ENCODE measurements at regions not wholly inside any gene's neighbourhood (a gene's known extent, or its start where the extent isn't known, plus 50 kb on each side); places are given as distances from the start of the nearest gene placed in this dataset.

DNA sequence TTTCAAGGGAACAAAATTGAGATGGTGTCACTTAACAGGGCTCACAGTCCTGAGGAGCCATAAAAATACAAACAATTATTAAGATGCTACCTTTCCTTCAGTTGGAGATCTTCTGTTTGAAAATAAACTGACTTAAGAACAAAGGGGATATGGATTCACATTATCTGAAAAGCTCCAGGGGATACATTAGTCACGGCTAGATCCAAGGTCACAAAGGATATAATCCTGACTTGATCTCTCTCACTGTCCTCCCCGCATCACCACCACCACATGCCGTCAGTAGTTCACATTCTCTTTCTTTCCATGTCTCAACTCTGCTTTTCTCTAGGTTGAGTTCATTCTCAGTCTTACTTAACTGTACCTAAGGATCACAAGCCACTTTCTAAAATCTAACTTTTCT lies 530.4 kb upstream of the MARCKS start:
- no peaks in the 10 kb centered on the region for H3K4me1 Mint-ChIP-seq (ENCODE audit: low read depth)
- no peaks in the 10 kb centered on the region for H3K27me3 Mint-ChIP-seq
- H3K9me3 Mint-ChIP-seq = no peaks in the 10 kb centered on the region
- no peak for DNase-seq
- H3K36me3 Mint-ChIP-seq (ENCODE audit: low read depth) = no peaks in the 10 kb centered on the region
- H3K4me3 Mint-ChIP-seq = no peak overlapping the region
- no peak overlapping the region for H3K27ac Mint-ChIP-seq

DNA sequence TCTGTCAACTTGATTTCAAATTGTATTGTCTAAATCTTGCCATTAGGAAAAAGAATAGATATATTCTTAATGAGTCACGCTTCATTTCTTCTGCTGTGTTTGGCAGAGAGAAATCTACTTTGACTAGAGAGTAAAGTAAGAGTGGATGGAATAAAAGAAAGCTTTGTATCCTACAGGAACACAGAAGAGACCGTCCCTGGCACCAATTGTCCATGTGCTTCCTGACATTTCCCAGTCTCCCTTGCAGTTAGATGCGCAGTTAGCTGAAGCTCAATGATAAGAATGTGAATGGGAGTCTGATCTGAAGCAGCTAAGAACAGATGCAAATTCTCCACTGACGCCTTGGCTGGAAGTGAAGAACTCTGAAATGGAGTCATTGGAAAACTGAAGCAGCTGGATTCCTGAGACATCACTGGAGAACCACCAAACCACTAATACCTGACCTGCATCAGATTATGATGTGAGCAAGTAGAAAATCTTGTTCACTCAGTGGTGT lies 528.2 kb upstream of the MARCKS start:
- Mint-ChIP-seq H3K4me1 (ENCODE audit: low read depth) (no peaks in the 10 kb centered on the region), H3K27me3 (no peaks in the 10 kb centered on the region), H3K4me3 (no peak overlapping the region), H3K9me3 (no peaks in the 10 kb centered on the region), H3K36me3 (ENCODE audit: low read depth) (no peaks in the 10 kb centered on the region), H3K27ac (no peak overlapping the region)
- no peak for DNase-seq

GRCh38 chr6:113329942-113330635 lies 527.1 kb upstream of the MARCKS start:
- H3K4me1 Mint-ChIP-seq (ENCODE audit: low read depth) = no peaks in the 10 kb centered on the region
- H3K9me3 Mint-ChIP-seq = no peaks in the 10 kb centered on the region
- H3K27me3 Mint-ChIP-seq = no peaks in the 10 kb centered on the region
- H3K27ac Mint-ChIP-seq = no peak overlapping the region
- no peak overlapping the region for H3K4me3 Mint-ChIP-seq
- no peak for DNase-seq
- H3K36me3 Mint-ChIP-seq (ENCODE audit: low read depth) = no peaks in the 10 kb centered on the region

DNA sequence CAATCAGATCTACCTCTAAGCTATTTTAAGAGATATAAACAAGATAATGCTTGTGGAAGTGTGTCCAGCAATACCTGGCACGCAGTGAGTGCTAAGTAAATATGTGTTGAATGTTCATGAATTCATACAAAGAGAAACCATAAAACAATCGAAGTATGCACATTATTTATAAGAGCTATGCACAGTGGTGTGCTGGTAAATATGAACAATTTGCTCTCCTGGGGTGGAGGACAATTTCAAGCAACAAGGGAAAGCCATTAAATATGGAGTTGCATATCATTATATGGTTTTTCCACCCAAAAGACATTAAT lies 526.6 kb upstream of the MARCKS start:
- Mint-ChIP-seq H3K4me1 (ENCODE audit: low read depth) (no peaks in the 10 kb centered on the region), H3K9me3 (no peaks in the 10 kb centered on the region), H3K27me3 (no peaks in the 10 kb centered on the region), H3K36me3 (ENCODE audit: low read depth) (no peaks in the 10 kb centered on the region), H3K4me3 (no peak overlapping the region), H3K27ac (no peak overlapping the region)
- no peak for DNase-seq

- no peaks in the 10 kb centered on the region for H3K4me1 Mint-ChIP-seq (ENCODE audit: low read depth)
- DNase-seq = no peak
- no peak overlapping the region for H3K27ac Mint-ChIP-seq
- H3K36me3 Mint-ChIP-seq (ENCODE audit: low read depth) = no peaks in the 10 kb centered on the region
- no peaks in the 10 kb centered on the region for H3K9me3 Mint-ChIP-seq
- no peaks in the 10 kb centered on the region for H3K27me3 Mint-ChIP-seq
- H3K4me3 Mint-ChIP-seq = no peak overlapping the region
Observed at GRCh38 chr6:113331021-113331420, 526.1 kb upstream of the MARCKS start.

DNA sequence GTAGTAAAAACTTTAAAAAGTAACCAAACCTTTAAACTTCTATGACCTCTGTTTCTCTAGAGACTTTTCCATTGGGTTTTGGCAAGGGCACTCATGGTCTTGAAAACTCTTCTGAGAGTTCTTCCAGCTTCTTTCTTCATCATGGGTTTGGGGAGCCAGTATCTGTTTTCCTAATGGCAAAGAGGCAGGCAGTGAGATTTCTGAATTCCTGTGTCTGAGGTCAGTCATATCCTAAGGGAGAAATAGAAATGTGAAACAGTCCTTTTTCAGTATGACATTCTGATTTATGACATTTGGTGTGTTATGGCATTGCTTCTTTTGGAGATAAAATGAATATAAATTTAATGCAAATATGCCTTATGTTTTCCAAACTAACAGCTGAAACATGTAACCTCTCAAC lies 518.5 kb upstream of the MARCKS start:
- no peaks in the 10 kb centered on the region for H3K27me3 Mint-ChIP-seq
- H3K27ac Mint-ChIP-seq = no peak overlapping the region
- no peaks in the 10 kb centered on the region for H3K4me1 Mint-ChIP-seq (ENCODE audit: low read depth)
- no peaks in the 10 kb centered on the region for H3K36me3 Mint-ChIP-seq (ENCODE audit: low read depth)
- no peak for DNase-seq
- no peaks in the 10 kb centered on the region for H3K9me3 Mint-ChIP-seq
- H3K4me3 Mint-ChIP-seq = no peak overlapping the region

GRCh38 chr6:113339209-113339608 lies 517.9 kb upstream of the MARCKS start:
- no peak for DNase-seq
- Mint-ChIP-seq H3K4me3 (no peak overlapping the region), H3K27me3 (no peaks in the 10 kb centered on the region), H3K4me1 (ENCODE audit: low read depth) (no peaks in the 10 kb centered on the region), H3K9me3 (no peaks in the 10 kb centered on the region), H3K36me3 (ENCODE audit: low read depth) (no peaks in the 10 kb centered on the region), H3K27ac (no peak overlapping the region)

DNA sequence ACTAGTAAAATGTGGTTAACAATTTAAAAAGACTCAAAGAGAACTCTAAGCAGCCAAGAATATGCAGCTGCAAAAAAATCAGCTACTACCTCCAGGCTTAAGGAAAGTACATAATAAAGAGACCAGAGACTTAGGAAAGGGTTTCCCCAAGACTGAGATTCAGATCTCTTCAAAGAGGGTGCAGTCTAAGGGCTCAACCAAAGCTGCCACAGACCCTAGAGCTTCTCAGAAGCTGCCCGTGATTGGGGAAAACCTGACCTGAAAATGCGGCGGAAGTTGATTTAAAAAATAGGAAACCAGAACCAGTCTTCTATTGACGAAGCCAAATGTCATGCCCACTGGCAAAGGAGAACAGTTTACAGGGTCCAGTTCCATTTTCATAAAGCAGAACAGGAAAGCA lies 516.8 kb upstream of the MARCKS start:
- Mint-ChIP-seq H3K36me3 (ENCODE audit: low read depth) (no peaks in the 10 kb centered on the region), H3K27ac (no peak overlapping the region), H3K4me3 (no peak overlapping the region)

GRCh38 chr6:113343940-113344339 lies 513.2 kb upstream of the MARCKS start:
- Mint-ChIP-seq H3K4me3 (no peak overlapping the region), H3K36me3 (ENCODE audit: low read depth) (no peaks in the 10 kb centered on the region), H3K27ac (no peak overlapping the region), H3K4me1 (ENCODE audit: low read depth) (no peaks in the 10 kb centered on the region), H3K9me3 (no peaks in the 10 kb centered on the region), H3K27me3 (no peaks in the 10 kb centered on the region)
- no peak for DNase-seq

More for the DNA sequence above, 516.8 kb upstream of the MARCKS start:
- H3K27me3 Mint-ChIP-seq = no peaks in the 10 kb centered on the region
- no peaks in the 10 kb centered on the region for H3K4me1 Mint-ChIP-seq (ENCODE audit: low read depth)
- no peak for DNase-seq
- no peaks in the 10 kb centered on the region for H3K9me3 Mint-ChIP-seq

- Mint-ChIP-seq H3K36me3 (ENCODE audit: low read depth) (no peaks in the 10 kb centered on the region), H3K4me3 (no peak overlapping the region), H3K4me1 (ENCODE audit: low read depth) (no peaks in the 10 kb centered on the region), H3K9me3 (no peaks in the 10 kb centered on the region), H3K27ac (no peak overlapping the region), H3K27me3 (peaks cover 2% of the 10 kb centered on the region)
- DNase-seq = no peak
Observed at GRCh38 chr6:113344969-113345368, 512.2 kb upstream of the MARCKS start.

GRCh38 chr6:113347436-113347835 lies 509.7 kb upstream of the MARCKS start:
- H3K36me3 Mint-ChIP-seq (ENCODE audit: low read depth) = no peaks in the 10 kb centered on the region
- peaks cover 2% of the 10 kb centered on the region for H3K27me3 Mint-ChIP-seq
- no peak overlapping the region for H3K27ac Mint-ChIP-seq
- no peaks in the 10 kb centered on the region for H3K4me1 Mint-ChIP-seq (ENCODE audit: low read depth)
- H3K9me3 Mint-ChIP-seq = no peaks in the 10 kb centered on the region
- H3K4me3 Mint-ChIP-seq = no peak overlapping the region
- DNase-seq = no peak

DNA sequence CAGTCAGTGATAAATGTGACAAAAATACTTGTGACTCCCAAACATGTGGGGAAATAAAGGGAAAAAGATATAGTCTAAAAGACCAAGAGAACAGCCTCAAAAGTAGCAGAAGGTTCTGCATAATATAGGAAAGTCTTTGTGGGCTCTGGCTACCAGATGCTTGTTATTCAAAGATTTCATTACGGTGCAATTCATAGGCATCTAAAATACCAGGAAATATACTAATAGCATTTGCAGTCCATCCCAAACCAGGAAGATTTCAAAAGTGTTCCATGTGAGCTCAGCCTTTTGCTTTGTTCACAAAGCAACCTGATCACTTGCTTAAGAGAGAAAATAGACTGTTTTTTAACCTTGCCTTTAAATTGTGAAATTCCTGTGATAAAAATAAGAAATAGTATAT lies 506.7 kb upstream of the MARCKS start:
- no peak overlapping the region for H3K27ac Mint-ChIP-seq
- H3K4me1 Mint-ChIP-seq (ENCODE audit: low read depth) = no peaks in the 10 kb centered on the region

GRCh38 chr6:113351173-113351834 lies 505.8 kb upstream of the MARCKS start:
- no peak overlapping the region for H3K27ac Mint-ChIP-seq
- no peak for DNase-seq
- no peak overlapping the region for H3K4me3 Mint-ChIP-seq
- peaks cover 2% of the 10 kb centered on the region for H3K27me3 Mint-ChIP-seq
- H3K36me3 Mint-ChIP-seq (ENCODE audit: low read depth) = no peaks in the 10 kb centered on the region
- H3K4me1 Mint-ChIP-seq (ENCODE audit: low read depth) = no peaks in the 10 kb centered on the region
- H3K9me3 Mint-ChIP-seq = no peaks in the 10 kb centered on the region

More for the DNA sequence above, 506.7 kb upstream of the MARCKS start:
- DNase-seq = no peak
- H3K4me3 Mint-ChIP-seq = no peak overlapping the region
- no peaks in the 10 kb centered on the region for H3K36me3 Mint-ChIP-seq (ENCODE audit: low read depth)
- peaks cover 2% of the 10 kb centered on the region for H3K27me3 Mint-ChIP-seq
- no peaks in the 10 kb centered on the region for H3K9me3 Mint-ChIP-seq

- no peak for DNase-seq
- Mint-ChIP-seq H3K36me3 (ENCODE audit: low read depth) (no peaks in the 10 kb centered on the region), H3K4me3 (no peak overlapping the region), H3K4me1 (ENCODE audit: low read depth) (no peaks in the 10 kb centered on the region), H3K9me3 (no peaks in the 10 kb centered on the region), H3K27me3 (peaks cover 2% of the 10 kb centered on the region), H3K27ac (no peak overlapping the region)
Observed at GRCh38 chr6:113352029-113352801, 504.9 kb upstream of the MARCKS start.

DNA sequence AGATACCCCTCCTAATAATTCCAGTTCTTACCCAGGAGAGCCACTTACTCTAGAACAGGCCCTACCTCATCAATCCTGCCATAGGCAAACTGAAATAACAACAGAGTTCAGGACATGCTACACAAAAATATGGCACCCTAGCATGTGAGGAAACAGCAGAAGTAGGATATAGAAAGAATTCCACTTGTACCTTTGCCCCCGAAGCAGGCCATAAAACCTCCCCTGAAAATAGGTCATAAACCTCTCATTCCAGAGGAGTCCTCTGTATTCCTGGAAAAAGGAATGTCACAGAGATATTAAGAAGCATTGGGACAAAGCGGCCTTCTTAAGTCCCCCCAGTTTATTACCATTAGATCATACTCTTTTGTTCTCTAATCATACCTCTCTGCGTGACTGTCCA lies 504.3 kb upstream of the MARCKS start:
- no peaks in the 10 kb centered on the region for H3K4me1 Mint-ChIP-seq (ENCODE audit: low read depth)

More for the DNA sequence above, 504.3 kb upstream of the MARCKS start:
- Mint-ChIP-seq H3K4me3 (no peak overlapping the region), H3K36me3 (ENCODE audit: low read depth) (no peaks in the 10 kb centered on the region), H3K9me3 (no peaks in the 10 kb centered on the region), H3K27me3 (peaks cover 2% of the 10 kb centered on the region), H3K27ac (no peak overlapping the region)
- DNase-seq = no peak
